HG03342 (cell line): ENCODE measurements at regions not wholly inside any gene's neighbourhood (a gene's known extent, or its start where the extent isn't known, plus 50 kb on each side); places are given as distances from the start of the nearest gene placed in this dataset.
"Not testable (repeated sequence)": the region's sequence is repeated elsewhere in the genome, so short reads cannot be mapped to it uniquely, and the experiment has no call there.

Source experiments
- ATAC-seq: cut with Tn5 transposase; IDR thresholded peaks from one replicate; pipeline ENCODE4 v1.9.1; 2021; ENCODE audit warnings: mild to moderate bottlenecking, moderate library complexity; ENCODE audit not compliant: unreplicated experiment

GRCh38 chr2:194603429-194603828, 1053.6 kb upstream of the SLC39A10 start:
- no peak for ATAC-seq

GRCh38 chr2:194602750-194603149, 1054.3 kb upstream of the SLC39A10 start:
- ATAC-seq: no peak

- no peak for ATAC-seq
These were observed 1065.8 kb upstream of the SLC39A10 start for GRCh38 chr2:194591192-194591591.

GRCh38 chr2:194587739-194588270, 1069.2 kb upstream of the SLC39A10 start:
- no peak for ATAC-seq

- ATAC-seq: peak; percentile 47
These were observed 1089.4 kb upstream of the SLC39A10 start for GRCh38 chr2:194567661-194568017.

- peak; percentile 80 for ATAC-seq
These were observed 1089.9 kb upstream of the SLC39A10 start for GRCh38 chr2:194566907-194567660.

GRCh38 chr2:194564422-194564821, 1092.6 kb upstream of the SLC39A10 start:
- no peak for ATAC-seq

- ATAC-seq: no peak
These were observed 1094.7 kb upstream of the SLC39A10 start for GRCh38 chr2:194562329-194562728.

- ATAC-seq: no peak
These were observed 1097.1 kb upstream of the SLC39A10 start for GRCh38 chr2:194559964-194560363.

- no peak for ATAC-seq
These were observed 1097.5 kb upstream of the SLC39A10 start for GRCh38 chr2:194559523-194559922.

- ATAC-seq: no peak
These were observed 1099.0 kb upstream of the SLC39A10 start for GRCh38 chr2:194557993-194558392.

GRCh38 chr2:194556629-194557028, 1100.4 kb upstream of the SLC39A10 start:
- ATAC-seq: no peak

- ATAC-seq: no peak
These were observed 1103.0 kb upstream of the SLC39A10 start for GRCh38 chr2:194553980-194554379.

GRCh38 chr2:194550702-194551101, 1106.3 kb upstream of the SLC39A10 start:
- ATAC-seq: no peak

- ATAC-seq: no peak
These were observed 1107.6 kb upstream of the SLC39A10 start for GRCh38 chr2:194549387-194549786.

GRCh38 chr2:194545978-194546377, 1111.0 kb upstream of the SLC39A10 start:
- ATAC-seq: no peak

GRCh38 chr2:194539425-194539824, 1117.6 kb upstream of the SLC39A10 start:
- ATAC-seq: no peak

- ATAC-seq: no peak
These were observed 1130.9 kb upstream of the SLC39A10 start for GRCh38 chr2:194526121-194526520.

- ATAC-seq: no peak
These were observed 1142.7 kb upstream of the SLC39A10 start for GRCh38 chr2:194514281-194514680.

GRCh38 chr2:194511070-194511469, 1146.0 kb upstream of the SLC39A10 start:
- not testable (repeated sequence) for ATAC-seq

GRCh38 chr2:194504876-194505275, 1152.2 kb upstream of the SLC39A10 start:
- ATAC-seq: not testable (repeated sequence)

GRCh38 chr2:194495046-194495445, 1162.0 kb upstream of the SLC39A10 start:
- ATAC-seq: no peak

- ATAC-seq: no peak
These were observed 1162.6 kb upstream of the SLC39A10 start for GRCh38 chr2:194494401-194494800.
